ENCODE measurements at regions not wholly inside any gene's neighbourhood (a gene's known extent, or its start where the extent isn't known, plus 50 kb on each side); places are given as distances from the start of the nearest gene placed in this dataset.

DNA sequence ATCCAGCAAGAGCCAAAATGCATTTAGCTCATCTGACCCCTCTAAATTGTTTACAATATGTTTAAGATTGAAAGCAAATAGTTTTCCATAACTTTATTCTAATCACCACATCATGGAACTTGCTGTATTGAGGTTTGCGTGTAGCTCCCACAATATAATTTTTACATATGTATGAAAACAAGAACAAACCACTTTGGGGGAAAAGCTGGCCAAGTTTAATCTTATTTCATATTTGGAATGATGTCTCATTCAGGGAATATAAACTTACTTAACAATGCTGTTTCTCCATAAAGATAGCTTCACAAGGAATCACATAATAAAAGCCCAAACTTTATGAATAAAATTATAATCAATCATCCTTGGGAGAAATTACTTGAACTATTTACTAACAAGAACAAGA, 194.6 kb upstream of the PCSK5 start:
- DNase-seq (ENCODE audit: low read depth): no peak
- H3K4me3 ChIP-seq (ENCODE audit: control insufficient read depth, low read depth, low read length): no peak overlapping the region
- TF ChIP-seq, protein P1, sequence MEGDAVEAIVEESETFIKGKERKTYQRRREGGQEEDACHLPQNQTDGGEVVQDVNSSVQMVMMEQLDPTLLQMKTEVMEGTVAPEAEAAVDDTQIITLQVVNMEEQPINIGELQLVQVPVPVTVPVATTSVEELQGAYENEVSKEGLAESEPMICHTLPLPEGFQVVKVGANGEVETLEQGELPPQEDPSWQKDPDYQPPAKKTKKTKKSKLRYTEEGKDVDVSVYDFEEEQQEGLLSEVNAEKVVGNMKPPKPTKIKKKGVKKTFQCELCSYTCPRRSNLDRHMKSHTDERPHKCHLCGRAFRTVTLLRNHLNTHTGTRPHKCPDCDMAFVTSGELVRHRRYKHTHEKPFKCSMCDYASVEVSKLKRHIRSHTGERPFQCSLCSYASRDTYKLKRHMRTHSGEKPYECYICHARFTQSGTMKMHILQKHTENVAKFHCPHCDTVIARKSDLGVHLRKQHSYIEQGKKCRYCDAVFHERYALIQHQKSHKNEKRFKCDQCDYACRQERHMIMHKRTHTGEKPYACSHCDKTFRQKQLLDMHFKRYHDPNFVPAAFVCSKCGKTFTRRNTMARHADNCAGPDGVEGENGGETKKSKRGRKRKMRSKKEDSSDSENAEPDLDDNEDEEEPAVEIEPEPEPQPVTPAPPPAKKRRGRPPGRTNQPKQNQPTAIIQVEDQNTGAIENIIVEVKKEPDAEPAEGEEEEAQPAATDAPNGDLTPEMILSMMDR (conservative IDR thresholded peaks at IDR 0.05; ENCODE audit: control insufficient read depth, insufficient read depth, low read depth, low read length): no peak

DNA sequence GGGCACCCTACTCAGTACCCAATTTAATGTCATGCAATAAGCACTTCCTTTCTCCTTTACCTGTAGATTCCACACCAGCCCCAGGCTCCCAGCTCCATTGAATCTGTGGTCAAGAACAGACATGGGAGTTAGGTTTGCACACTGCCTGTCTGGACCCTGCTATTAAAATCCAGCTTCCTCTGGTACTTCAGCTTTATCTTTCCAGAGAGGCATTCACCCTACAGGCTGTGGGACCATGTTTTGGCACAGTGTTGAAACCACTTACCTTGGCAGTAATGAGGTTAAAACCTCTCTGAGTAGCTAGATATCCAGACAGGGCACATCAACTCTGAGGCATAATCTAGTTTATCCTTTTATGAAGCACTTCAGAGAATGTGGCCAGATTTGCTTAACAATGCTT, 191.5 kb upstream of the PCSK5 start:
- no peak for DNase-seq (ENCODE audit: low read depth)
- no peak overlapping the region for H3K4me3 ChIP-seq (ENCODE audit: control insufficient read depth, low read depth, low read length)
- TF ChIP-seq, protein P1 (conservative IDR thresholded peaks at IDR 0.05; ENCODE audit: control insufficient read depth, insufficient read depth, low read depth, low read length): no peak

DNA sequence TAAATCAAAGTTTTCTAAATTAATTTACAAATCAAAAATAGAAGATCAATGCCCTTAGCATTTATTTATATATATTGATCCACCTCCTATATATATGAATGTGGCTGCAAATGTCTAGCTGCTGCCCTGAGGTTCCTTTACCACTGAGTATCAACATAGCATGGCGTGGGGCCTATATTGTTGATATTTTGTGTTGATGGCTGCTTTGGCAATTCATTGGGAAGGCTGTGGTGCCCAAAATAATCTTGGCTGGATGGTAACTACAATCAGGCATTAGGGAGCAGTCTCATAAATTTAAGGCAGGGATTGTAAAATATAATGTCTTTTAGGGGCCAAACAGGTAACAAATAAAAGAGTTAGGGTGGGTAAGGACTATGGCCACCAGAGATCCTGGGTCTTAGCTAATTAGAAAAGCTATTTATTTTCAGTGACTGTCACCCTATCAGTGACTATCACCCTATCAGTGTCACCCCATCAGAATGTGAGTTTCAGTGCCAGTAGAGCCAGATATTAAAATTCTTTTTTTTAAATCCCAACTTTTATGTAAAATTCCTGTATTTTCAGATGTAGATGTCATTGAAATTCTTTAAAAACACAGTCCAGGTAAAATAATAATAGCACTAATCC, 190.7 kb upstream of the PCSK5 start:
- no peak for DNase-seq (ENCODE audit: low read depth)
- H3K4me3 ChIP-seq (ENCODE audit: control insufficient read depth, low read depth, low read length): no peak overlapping the region
- TF ChIP-seq, protein P1 (conservative IDR thresholded peaks at IDR 0.05; ENCODE audit: control insufficient read depth, insufficient read depth, low read depth, low read length): no peak

DNA sequence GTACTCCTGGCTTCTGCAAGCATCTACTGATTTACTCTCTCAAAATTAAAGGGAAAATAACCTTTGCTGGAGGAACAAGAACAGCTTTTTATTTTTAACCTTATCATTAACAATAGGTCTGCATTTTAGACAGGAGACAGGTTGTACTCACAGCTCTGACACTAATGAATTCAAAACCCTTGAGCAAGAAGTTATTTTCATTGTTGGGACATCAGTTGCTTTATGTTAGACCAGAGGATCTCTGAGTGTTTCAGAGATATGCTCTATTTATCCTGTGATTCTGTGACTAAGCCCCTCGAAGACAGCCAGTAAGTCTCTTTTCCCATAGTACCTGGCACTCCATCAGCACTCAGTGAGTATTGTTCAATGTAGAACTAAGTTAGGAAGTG, 190.2 kb upstream of the PCSK5 start:
- no peak for DNase-seq (ENCODE audit: low read depth)
- no peak overlapping the region for H3K4me3 ChIP-seq (ENCODE audit: control insufficient read depth, low read depth, low read length)
- TF ChIP-seq, protein P1 (conservative IDR thresholded peaks at IDR 0.05; ENCODE audit: control insufficient read depth, insufficient read depth, low read depth, low read length): no peak

DNA sequence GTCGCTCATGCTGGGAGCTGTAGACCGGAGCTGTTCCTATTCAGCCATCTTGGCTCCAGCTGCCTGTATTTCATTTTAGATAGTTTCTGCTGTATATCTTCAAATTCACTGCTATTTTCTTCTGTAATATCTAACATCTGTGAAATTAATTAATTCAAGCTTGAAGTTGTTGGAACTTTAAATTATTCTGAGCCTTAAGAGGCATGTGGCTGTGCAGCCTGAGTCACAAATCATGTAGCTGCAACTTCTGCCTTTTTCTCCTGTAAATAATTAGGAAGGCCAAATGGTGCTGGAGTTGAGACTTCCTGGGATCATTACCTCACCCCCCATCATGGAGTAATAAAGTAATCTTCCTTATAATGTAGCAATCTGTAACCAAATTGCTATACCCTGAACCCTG, 183.3 kb upstream of the PCSK5 start:
- TF ChIP-seq, protein P1 (conservative IDR thresholded peaks at IDR 0.05; ENCODE audit: control insufficient read depth, insufficient read depth, low read depth, low read length): no peak
- DNase-seq (ENCODE audit: low read depth): peak; percentile 13
- no peak overlapping the region for H3K4me3 ChIP-seq (ENCODE audit: control insufficient read depth, low read depth, low read length)

DNA sequence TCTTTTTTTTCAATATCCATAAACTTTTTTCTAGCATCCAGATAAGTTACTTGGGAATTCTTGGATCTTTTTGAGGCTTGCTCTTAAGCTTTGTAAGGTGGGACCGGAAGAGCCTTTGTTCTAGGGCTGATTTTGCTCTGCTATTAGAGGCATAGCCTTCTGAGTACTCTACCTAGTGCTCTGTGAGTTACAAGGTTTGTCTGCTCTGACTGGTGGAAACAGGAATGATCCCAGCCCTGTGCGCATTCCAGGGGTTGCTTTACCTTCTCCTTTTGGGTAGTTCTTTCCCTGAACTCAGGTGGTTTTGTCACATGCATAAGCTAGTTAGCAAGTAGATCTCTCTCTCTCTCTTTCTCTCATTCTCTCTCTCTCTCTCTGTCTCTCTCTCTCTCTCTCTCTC, 180.8 kb upstream of the PCSK5 start:
- no peak overlapping the region for H3K4me3 ChIP-seq (ENCODE audit: control insufficient read depth, low read depth, low read length)
- DNase-seq (ENCODE audit: low read depth): no peak
- TF ChIP-seq, protein P1 (conservative IDR thresholded peaks at IDR 0.05; ENCODE audit: control insufficient read depth, insufficient read depth, low read depth, low read length): no peak

DNA sequence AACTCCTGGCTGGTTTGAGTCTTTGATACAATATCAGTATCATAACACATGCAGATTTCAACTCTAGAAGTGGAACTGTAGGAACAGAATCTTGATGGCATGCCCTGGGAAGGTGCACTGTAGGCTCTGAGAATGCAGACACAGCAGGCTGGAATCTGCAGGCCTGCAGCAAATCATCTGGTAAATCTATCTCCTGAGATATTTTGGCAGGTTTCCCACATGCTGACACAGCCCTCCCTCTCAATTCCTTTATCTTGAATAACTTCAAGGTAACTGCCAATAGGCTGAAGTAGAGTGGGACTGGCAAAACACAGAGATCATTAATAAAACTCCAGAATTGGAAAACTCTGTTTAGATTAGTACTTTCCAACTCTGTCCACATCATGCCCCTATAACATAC, 177.8 kb upstream of the PCSK5 start:
- peak; percentile 16 for DNase-seq (ENCODE audit: low read depth)
- TF ChIP-seq, protein P1 (conservative IDR thresholded peaks at IDR 0.05; ENCODE audit: control insufficient read depth, insufficient read depth, low read depth, low read length): no peak
- no peak overlapping the region for H3K4me3 ChIP-seq (ENCODE audit: control insufficient read depth, low read depth, low read length)

Data from fibroblast of mammary gland (primary cell).